ENCODE measurements at regions not wholly inside any gene's neighbourhood (a gene's known extent, or its start where the extent isn't known, plus 50 kb on each side); places are given as distances from the start of the nearest gene placed in this dataset.
"Not testable (repeated sequence)": the region's sequence is repeated elsewhere in the genome, so short reads cannot be mapped to it uniquely, and the experiment has no call there.

DNA sequence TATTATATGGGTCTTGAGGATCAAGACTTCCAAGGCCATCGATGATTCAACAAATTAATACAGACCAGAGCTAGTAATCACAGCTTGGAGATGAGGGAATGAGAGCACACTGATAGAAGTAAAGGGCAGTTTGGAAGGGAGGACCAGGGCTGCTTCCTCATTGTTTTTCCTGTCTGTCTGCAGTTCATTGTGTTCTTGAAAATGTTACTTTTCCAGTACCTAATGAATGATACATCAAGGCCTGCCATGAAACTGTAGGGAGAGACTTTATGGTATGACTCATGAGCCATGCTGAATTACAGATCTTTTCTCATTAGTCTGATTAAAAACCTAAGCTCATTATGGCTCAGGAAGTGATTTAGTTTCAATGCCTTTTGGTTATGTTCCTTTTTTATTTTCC is 855.6 kb downstream of the KCNA4 start:
- DNase-seq (ENCODE audit: low spot score): no peak

DNA sequence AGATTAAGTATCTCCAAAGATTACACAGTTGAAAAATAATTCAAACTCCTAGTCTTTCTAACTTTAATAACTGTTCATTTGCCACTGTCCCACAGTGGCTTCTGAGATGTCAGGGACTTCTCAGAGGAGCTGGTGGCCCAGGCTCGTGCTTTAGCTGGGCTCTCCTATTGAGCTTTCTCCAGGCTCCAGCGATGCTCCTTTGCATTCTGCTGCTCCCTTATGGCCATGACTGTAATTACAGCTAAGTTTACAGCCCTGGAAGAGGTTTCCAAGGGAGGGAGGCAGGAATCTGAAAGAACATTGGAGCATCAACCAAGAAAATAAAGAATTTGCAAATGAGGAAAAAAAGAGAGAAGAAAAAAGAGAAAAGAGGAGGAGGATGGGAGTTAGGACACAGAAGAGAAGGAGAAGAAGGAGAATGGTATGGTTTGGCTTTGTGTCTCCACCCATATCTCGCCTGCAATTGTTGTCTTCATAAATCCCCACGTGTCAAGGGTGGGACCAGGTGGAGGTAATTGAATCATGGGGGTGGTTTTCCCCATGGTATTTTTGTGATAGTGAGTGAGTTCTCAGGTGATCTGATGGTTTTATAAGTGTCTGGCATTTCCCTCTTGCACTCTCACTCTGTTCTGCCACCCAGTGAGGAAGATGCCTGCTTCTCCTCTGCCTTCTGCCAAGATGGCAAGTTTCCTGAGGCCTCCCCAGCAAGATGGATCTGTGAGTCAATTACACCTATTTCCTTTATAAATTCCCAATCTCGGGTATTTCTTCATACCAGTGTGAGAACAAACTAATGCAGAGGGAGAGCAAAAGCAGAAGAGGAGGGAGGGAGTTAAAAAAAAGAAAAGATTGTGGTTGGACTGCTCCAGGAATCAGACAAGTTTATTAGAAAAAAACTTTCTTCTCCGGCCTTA is 857.0 kb downstream of the KCNA4 start:
- DNase-seq (ENCODE audit: low spot score): no peak

- DNase-seq (ENCODE audit: low spot score): no peak
Observed at GRCh38 chr11:29153078-29153477, 863.8 kb downstream of the KCNA4 start.

DNA sequence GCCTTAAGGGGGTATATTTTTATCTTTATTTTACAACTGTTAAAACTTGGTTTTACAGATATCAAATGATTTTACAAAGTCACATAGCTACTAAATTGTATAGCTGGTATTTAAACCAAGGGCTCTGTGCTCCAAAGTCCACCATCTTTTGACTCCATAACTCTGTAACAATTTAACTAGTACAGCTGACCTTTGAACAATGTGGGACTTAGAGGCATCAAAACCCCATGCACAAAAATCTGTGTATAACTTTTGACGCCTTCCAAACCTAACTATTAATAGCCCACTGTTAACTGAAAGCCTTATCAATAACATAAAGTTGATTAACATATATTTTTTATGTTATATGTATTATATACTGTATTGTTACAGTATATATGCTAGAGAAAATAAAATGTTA is 874.3 kb downstream of the KCNA4 start:
- not testable (repeated sequence) for DNase-seq (ENCODE audit: low spot score)

DNA sequence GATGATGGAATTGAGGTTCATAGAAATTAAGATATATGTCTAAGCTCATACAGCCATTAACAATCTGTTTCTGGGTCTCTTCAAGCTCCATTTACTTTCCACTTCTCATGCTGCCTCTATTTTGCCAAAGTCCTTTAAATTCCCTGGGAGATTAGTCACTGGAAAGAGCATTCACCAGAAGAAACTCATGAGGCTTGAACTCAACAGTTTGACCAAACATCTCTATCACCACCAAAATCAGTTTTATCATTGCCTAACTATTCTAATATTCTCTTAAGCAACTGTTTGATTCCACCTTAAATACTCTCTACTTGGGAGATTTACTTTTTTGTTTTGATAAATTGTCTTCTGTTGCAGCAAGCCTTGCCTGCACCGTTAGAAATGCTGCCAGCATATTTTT is 881.3 kb downstream of the KCNA4 start:
- no peak for DNase-seq (ENCODE audit: low spot score)

DNA sequence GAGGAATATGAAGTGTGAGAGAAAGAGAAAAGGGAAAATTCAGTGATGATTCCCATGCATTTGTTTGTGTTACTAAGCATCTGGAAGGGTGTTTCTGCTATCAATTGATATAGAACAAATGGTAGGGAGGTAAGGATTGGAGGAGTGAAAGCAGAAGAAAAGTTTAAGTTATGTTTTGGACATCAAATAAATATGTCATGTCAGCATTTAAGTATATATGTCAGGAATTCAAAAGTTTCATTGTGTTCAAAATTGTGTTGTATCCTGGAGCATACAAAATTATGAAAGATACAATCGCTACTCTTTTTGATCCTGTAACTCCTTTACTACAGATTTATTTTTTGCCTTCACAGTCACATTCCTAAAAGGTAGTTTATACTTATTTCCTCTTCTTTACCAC is 885.8 kb downstream of the KCNA4 start:
- DNase-seq (ENCODE audit: low spot score): no peak

GRCh38 chr11:29129844-29130243 is 887.0 kb downstream of the KCNA4 start:
- no peak for DNase-seq (ENCODE audit: low spot score)

GRCh38 chr11:29127461-29127860 is 889.4 kb downstream of the KCNA4 start:
- DNase-seq (ENCODE audit: low spot score): no peak

GRCh38 chr11:29125606-29126005 is 891.2 kb downstream of the KCNA4 start:
- no peak for DNase-seq (ENCODE audit: low spot score)

- no peak for DNase-seq (ENCODE audit: low spot score)
Observed at GRCh38 chr11:29124470-29124869, 892.4 kb downstream of the KCNA4 start.

DNA sequence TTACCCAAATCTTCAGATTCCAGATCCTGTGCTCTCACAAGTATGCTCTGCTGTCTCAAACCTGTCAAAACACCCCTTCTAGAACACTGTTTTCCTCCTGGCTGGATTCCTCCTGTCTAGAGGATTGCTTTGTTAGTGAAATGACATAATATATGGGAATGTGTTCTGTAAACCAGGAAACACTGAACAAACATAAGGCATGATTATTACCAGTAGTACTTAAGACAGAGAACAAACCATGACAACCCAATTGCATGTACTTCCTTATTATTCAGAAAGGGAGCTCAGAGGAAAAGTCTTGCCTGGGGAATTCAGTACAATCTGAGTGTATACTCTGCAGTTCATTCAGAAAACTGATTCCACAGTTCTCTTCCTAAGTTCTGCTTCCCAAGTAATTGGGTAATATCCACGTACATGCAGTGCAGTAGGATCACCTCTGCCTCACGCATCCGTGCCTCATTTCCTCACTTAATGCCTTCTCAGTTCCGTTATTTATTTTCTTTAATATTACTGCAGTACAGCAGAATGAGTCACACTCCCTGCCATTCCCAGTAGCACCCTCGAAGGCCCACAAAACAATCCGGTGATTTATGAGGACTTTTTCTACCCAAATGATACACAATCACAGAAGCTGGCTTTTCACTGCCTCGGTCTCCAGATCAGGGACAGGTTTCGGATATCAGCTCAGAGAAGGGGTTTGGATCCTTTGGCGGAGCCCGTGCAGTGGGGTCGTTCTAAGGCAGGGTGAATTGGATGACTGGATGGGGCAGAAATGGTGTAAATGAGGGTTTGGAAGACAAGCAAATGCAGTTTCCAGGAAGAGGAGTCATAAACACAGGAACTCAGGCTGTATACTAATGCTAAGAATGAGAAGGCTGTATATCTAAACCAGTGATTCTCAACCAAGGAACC is 896.9 kb downstream of the KCNA4 start:
- no peak for DNase-seq (ENCODE audit: low spot score)

- no peak for DNase-seq (ENCODE audit: low spot score)
Observed at GRCh38 chr11:29119116-29119515, 897.7 kb downstream of the KCNA4 start.

DNA sequence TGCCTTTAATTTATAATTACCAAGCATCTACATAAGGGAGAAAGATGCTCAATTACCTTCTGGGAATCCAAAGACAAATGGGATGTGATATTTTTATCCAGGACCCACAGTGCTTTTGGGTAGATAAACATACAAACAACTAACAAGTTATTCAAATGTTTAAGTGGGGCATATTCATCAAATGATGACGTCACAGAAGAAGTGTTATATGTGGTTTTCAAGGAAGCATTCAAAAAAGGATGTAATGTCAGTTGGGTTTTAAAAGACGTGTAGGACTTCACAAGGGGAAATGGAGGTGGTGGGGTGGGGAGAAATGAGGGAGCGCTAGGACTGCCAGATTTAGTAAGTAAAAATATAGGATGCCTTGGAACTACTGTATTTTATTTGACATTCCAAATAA is 915.9 kb downstream of the KCNA4 start:
- no peak for DNase-seq (ENCODE audit: low spot score)

DNA sequence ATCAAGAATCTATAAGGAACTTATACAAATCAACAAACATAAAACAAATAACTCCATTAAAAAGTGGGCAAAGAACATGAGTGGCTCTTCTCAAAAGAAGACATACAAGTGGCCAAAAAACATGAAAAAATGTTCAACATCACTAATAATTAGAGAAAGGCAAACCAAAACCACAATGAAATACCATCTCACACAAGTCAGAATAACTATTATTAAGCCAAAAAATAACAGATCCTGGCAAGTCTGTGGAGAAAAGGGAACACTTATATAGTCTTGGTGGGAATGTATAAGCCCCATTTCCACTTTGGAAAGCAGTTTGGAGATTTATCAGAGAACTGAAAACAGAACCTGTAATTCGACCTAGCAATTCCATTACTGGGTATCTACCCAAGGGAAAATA is 921.0 kb downstream of the KCNA4 start:
- DNase-seq (ENCODE audit: low spot score): no peak

DNA sequence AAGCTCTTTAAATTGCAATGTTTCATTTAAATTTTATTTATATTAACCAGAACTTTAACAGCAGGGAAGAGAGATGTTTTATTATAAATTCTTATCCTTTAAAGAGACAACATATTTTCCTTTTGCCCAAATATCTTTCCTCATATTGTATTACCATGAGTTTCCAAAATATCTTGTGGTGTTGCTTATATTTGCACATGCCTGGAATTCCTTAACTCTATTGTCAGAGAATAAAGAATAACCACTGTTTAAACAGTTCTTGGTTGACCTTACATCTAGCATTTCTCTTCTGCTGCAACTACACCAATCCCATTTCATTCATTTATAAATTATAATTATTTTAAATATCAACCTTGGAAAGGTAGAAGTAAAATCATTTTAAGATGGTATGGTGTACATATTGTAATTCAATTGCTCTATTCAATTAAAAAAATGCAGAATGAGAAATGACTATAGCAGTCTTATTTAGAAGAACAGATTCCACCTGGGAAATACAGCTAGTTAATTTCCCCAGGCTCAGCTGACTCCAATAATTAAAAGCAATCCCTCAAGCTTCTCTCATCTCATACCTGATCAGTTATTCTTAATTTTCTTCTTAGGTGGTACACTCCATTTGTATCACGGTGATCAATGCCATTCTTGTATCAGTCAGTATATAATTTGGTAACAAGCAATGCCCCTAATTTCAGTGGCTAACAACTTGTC is 923.3 kb downstream of the KCNA4 start:
- no peak for DNase-seq (ENCODE audit: low spot score)

- DNase-seq (ENCODE audit: low spot score): no peak
Observed at GRCh38 chr11:29087200-29087812, 929.5 kb downstream of the KCNA4 start.

DNA sequence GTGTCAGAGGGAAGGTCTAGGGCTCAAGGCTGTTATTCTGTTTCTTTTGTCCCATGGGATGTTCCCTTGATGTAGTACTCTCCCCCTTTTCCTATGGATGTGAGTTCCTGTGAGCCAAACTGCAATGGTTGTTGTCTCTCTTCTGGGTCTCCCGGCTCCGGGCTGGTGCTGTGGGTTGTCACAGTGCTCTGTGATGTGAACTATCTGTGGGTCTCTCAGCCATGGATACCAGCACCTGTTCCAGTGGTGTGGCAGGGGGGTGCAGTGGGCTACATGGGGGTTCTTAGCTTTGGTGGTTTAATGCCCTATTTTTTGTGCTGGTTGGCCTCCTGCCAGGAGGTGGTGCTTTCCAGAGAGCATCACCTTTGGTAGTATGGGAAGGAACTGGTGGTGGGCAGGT is 941.1 kb downstream of the KCNA4 start:
- DNase-seq (ENCODE audit: low spot score): no peak

DNA sequence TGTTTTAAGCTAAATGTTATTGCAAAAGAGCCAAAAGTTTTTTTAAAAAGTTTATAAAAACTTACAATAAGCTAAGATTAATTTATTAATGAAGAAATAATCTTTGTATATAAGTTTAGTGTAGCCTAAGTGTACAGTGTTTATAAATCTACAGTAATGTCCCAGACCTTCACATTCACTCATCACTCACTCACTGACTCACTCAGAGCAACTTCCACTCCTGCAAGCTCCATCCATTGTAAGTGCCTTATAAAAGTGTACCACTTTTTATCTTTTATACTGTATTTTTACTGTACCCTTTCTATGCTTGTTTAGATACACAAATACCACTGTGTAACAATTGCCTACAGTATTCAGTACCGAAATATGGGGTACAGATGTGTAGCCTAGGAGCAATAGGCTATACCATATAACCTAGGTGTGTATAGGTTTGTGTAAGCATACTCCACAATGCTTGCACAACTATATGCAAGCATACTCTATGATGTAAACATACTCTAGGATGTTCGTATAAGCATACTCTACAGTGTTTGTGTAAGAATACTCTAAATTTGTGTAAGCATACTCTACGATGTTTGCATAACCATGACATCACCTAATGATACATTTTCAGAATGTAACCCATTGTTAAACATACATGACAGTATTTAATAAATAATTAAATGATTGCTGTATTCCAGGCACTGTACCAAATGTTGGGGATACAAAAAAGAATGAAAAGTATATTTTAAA is 953.0 kb downstream of the KCNA4 start:
- DNase-seq (ENCODE audit: low spot score): no peak

GRCh38 chr11:29061452-29061851 is 953.3 kb downstream of the METTL15 start:
- DNase-seq (ENCODE audit: low spot score): no peak

DNA sequence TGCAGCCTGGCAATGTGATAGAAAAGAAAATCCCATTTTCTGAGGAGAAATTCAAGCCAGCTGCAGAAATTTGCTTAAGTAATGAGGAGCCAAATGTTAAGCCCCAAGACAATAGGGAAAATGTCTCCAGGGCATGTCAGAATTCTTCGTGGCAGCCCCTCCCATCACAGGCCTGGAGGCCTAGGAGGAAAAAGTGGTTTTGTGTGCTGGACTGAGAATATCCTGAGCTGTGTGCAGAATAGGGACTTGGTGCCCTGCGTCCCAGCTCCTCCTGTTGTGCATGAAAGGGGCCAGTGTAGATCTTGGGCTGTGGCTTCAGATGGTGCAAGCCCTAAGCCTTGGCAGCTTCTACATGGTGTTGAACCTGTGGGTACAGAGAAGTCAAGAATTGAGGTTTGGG is 948.3 kb downstream of the METTL15 start:
- not testable (repeated sequence) for DNase-seq (ENCODE audit: low spot score)

DNA sequence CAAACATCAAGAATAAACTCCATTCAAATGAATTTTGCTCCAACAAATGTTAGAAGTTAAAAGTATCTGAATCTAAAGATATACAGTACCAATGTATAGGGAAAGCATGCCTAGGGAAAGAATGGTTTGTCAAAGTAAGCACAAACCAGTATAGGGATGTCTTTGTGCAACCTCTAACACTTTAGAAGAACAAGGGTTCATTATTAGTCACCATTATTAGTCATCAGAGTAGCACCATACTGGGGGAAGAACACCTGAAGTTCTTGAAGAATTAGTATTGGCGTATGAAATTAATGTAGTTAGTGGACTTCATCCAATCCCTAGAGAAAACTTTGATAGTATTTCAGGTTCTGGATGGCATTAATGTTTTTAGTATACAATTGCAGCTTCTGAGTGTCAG is 943.7 kb downstream of the METTL15 start:
- DNase-seq (ENCODE audit: low spot score): no peak
